A549 (cell line): ENCODE measurements at regions not wholly inside any gene's neighbourhood (a gene's known extent, or its start where the extent isn't known, plus 50 kb on each side); places are given as distances from the start of the nearest gene placed in this dataset.

Source experiments
- ATAC-seq, 2 experiments: fragments of 200-7000 bp in 1 of 2; fragments of >200 bp in 1 of 2; cut with Nextera tagmentation in 1 of 2; cut with Tn5 transposase in 1 of 2; 3 replicates each; pipeline versions ENCODE4 v1.8.0 to v1.9.1; 2018 to 2020; ENCODE audit warnings: mild to moderate bottlenecking in 1 of 2, moderate library complexity in 1 of 2
- CTCF ChIA-PET: fragments of 300-600 bp; sonication (Branson Sonifier 250); formaldehyde crosslinking; extraction: SDS; loops from one replicate; lab custom pipeline; 2021; ENCODE audit warnings: antibody characterized with exemption, inconsistent platforms; lab: Yijun Ruan, JAX
- POLR2A ChIA-PET: fragments of 350-600 bp; formaldehyde crosslinking; extraction: SDS; loops from one replicate; lab custom pipeline; 2021; ENCODE audit warnings: antibody characterized with exemption, inconsistent platforms; lab: Yijun Ruan, JAX
- DNase-seq, 2 experiments: peaks; one replicate each; pipeline versions ENCODE4 v3.0.0 to v3.0.0-alpha.2; 2011 to 2016; ENCODE audit warnings: low read depth in 1 of 2, low spot score in 1 of 2
- FAIRE-seq: peaks from 2 replicates; lab custom pipeline; 2011; peaks lifted over from hg19 to GRCh38; lab: Jason Lieb, UNC
- H3K27ac ChIP-seq, 2 experiments: fragments of >200 bp; sonication (Bioruptor Twin); formaldehyde crosslinking; 3 replicates each; pipeline ENCODE4 v1.5.1; 2016 to 2017
- H3K4me1 ChIP-seq: fragments of >200 bp; sonication (Bioruptor Twin); formaldehyde crosslinking; 3 replicates; pipeline ENCODE4 v1.6.1; 2016
- H3K4me2 ChIP-seq: fragments of >200 bp; sonication (Bioruptor Twin); formaldehyde crosslinking; 3 replicates; pipeline ENCODE4 v1.6.1; 2016
- H3K4me3 ChIP-seq: fragments of >200 bp; sonication (Bioruptor Twin); formaldehyde crosslinking; 3 replicates; pipeline ENCODE4 v1.5.1; 2016
- H3K9me3 ChIP-seq: fragments of >200 bp; sonication (Bioruptor Twin); formaldehyde crosslinking; 3 replicates; pipeline ENCODE4 v1.6.1; 2016
- BCL3 ChIP-seq: fragments of >200 bp; sonication (Bioruptor Twin); formaldehyde crosslinking; IDR thresholded peaks from 3 replicates; pipeline ENCODE4 v1.6.1; 2016
- CBX2 ChIP-seq: fragments of 200-600 bp; sonication (generic); IDR thresholded peaks from 2 replicates; pipeline ENCODE4 v1.6.1; 2016; ENCODE audit warnings: low read depth, mild to moderate bottlenecking, borderline replicate concordance
- CBX8 ChIP-seq: fragments of 200-600 bp; sonication (generic); IDR thresholded peaks from 2 replicates; pipeline ENCODE4 v1.6.1; 2016
- CEBPB ChIP-seq, 2 experiments: fragments of >200 bp in 1 of 2; sonication (Bioruptor Twin) in 1 of 2; formaldehyde crosslinking in 1 of 2; IDR thresholded peaks; 2 replicates each; pipeline ENCODE4 v1.6.1; 2012 to 2016
- CTCF ChIP-seq: fragments of >200 bp; sonication (Bioruptor Twin); formaldehyde crosslinking; IDR thresholded peaks from 3 replicates; pipeline ENCODE4 v1.5.1; 2016
- EP300 ChIP-seq, 2 experiments: fragments of >200 bp; sonication (Bioruptor Twin); formaldehyde crosslinking; IDR thresholded peaks; 2 replicates in 1 of 2; 3 replicates in 1 of 2; pipeline ENCODE4 v1.6.1; 2016 to 2017
- FOXS1 ChIP-seq: fragments of 250-450 bp; sonication (Bioruptor Pico); IDR thresholded peaks from 2 replicates; pipeline ENCODE4 v1.5.0; 2020; ENCODE audit warnings: mild to moderate bottlenecking, moderate library complexity
- GATA3 ChIP-seq: IDR thresholded peaks from 2 replicates; pipeline ENCODE4 v1.6.1; 2012; ENCODE audit warnings: borderline replicate concordance
- HDAC2 ChIP-seq: fragments of 200-600 bp; sonication (generic); IDR thresholded peaks from 2 replicates; pipeline ENCODE4 v1.6.1; 2016
- HES2 ChIP-seq: fragments of >200 bp; sonication (Bioruptor Twin); formaldehyde crosslinking; IDR thresholded peaks from 2 replicates; pipeline ENCODE4 v1.6.1; 2016
- HEYL ChIP-seq: fragments of 250-450 bp; sonication (Bioruptor Pico); IDR thresholded peaks from 2 replicates; pipeline ENCODE4 v1.8.0; 2021; ENCODE audit warnings: mild to moderate bottlenecking, moderate library complexity
- HMGXB4 ChIP-seq: fragments of 250-450 bp; sonication (Bioruptor Pico); IDR thresholded peaks from 2 replicates; pipeline ENCODE4 v1.5.0; 2021; ENCODE audit warnings: mild to moderate bottlenecking, moderate library complexity, borderline replicate concordance
- HOXB13 ChIP-seq: fragments of 250-450 bp; sonication (Bioruptor Pico); IDR thresholded peaks from 2 replicates; pipeline ENCODE4 v1.5.0; 2020; ENCODE audit warnings: low read depth, mild to moderate bottlenecking, moderate library complexity
- KDM5A ChIP-seq: fragments of 200-600 bp; sonication (generic); IDR thresholded peaks from 2 replicates; pipeline ENCODE4 v1.6.1; 2016; ENCODE audit warnings: antibody characterized with exemption, mild to moderate bottlenecking
- MAFK ChIP-seq: fragments of 450-650 bp; IDR thresholded peaks from 2 replicates; pipeline ENCODE4 v1.6.1; 2014; ENCODE audit not compliant: partially characterized antibody
- MAX ChIP-seq: IDR thresholded peaks from 2 replicates; pipeline ENCODE4 v1.6.1; 2012
- MAZ ChIP-seq: fragments of 150-350 bp; IDR thresholded peaks from 2 replicates; pipeline ENCODE4 v1.6.1; 2014; ENCODE audit warnings: antibody characterized with exemption, low read depth, low read length, borderline replicate concordance
- NFE2L2 ChIP-seq: fragments of 150-350 bp; conservative IDR thresholded peaks from 2 replicates; pipeline ENCODE4 v1.6.1; 2014; ENCODE audit warnings: low read length
- PBX3 ChIP-seq: IDR thresholded peaks from 2 replicates; pipeline ENCODE4 v1.6.1; 2012
- PHF8 ChIP-seq: fragments of 200-600 bp; sonication (generic); IDR thresholded peaks from 2 replicates; pipeline ENCODE4 v1.6.1; 2016; ENCODE audit warnings: low read depth, mild to moderate bottlenecking, antibody characterized with exemption, moderate library complexity, borderline replicate concordance
- RAD21 ChIP-seq, 2 experiments: fragments of >200 bp in 1 of 2; sonication (Bioruptor Twin) in 1 of 2; formaldehyde crosslinking in 1 of 2; IDR thresholded peaks in 1 of 2; conservative IDR thresholded peaks in 1 of 2; 2 replicates in 1 of 2; 3 replicates in 1 of 2; pipeline ENCODE4 v1.6.1; 2012 to 2018; ENCODE audit warnings: inconsistent platforms in 1 of 2
- REST ChIP-seq: fragments of 200-600 bp; sonication (generic); IDR thresholded peaks from 2 replicates; pipeline ENCODE4 v1.6.1; 2016; ENCODE audit warnings: antibody characterized with exemption, mild to moderate bottlenecking, moderate library complexity
- SREBF2 ChIP-seq: fragments of 450-650 bp; IDR thresholded peaks from 2 replicates; pipeline ENCODE4 v1.6.1; 2014; ENCODE audit warnings: mild to moderate bottlenecking, moderate library complexity
- TFCP2L1 ChIP-seq: fragments of 250-450 bp; sonication (Bioruptor Pico); IDR thresholded peaks from 2 replicates; pipeline ENCODE4 v1.5.0; 2021; ENCODE audit warnings: mild to moderate bottlenecking
- USF2 ChIP-seq: fragments of 450-650 bp; IDR thresholded peaks from 2 replicates; pipeline ENCODE4 v1.6.1; 2014; ENCODE audit warnings: antibody characterized with exemption
- WGBS: methylation state at CpG from one replicate; pipeline ENCODE4 v1.1.6; 2017; ENCODE audit errors: missing lambda C conversion rate; 5-methylcytosine and 5-hydroxymethylcytosine counted together

GRCh38 chr20:48234951-48235350 lies 449.7 kb upstream of the SULF2 start:
- WGBS = 29% methylated on average over 6 of the region's 6 CpGs
- ATAC-seq (no peak), DNase-seq (no peak), FAIRE-seq (no peak)
- Histone ChIP-seq H3K27ac (no peak overlapping the region), H3K4me1 (no peaks in the 10 kb centered on the region), H3K9me3 (peaks cover 24% of the 10 kb centered on the region), H3K4me3 (no peak overlapping the region), H3K4me2 (no peak overlapping the region)
- POLR2A ChIA-PET = no interaction called here
- TF ChIP-seq CTCF (no peak), USF2 (no peak), KDM5A (no peak), REST (no peak), CBX8 (no peak), HEYL (no peak), RAD21 (conservative IDR thresholded peaks at IDR 0.05 in 1 of 2, IDR thresholded peaks at IDR 0.05 in 1 of 2) (no peak)
- CTCF ChIA-PET = no interaction called here

GRCh38 chr20:48231253-48231930 lies 446.1 kb upstream of the SULF2 start:
- Histone ChIP-seq H3K4me1 (no peaks in the 10 kb centered on the region), H3K4me2 (no peak overlapping the region), H3K9me3 (peaks cover 31% of the 10 kb centered on the region), H3K27ac (no peak overlapping the region), H3K4me3 (no peak overlapping the region)
- TF ChIP-seq HDAC2 (no peak), HES2 (no peak), CBX2 (no peak), MAFK (no peak), MAX (no peak), HOXB13 (CRISPR knock-in tag) (no peak), PBX3 (no peak), FOXS1 (CRISPR knock-in tag) (no peak), GATA3 (no peak), CEBPB (IDR thresholded peaks at IDR 0.05) (no peak), HMGXB4 (no peak), HEYL (no peak), TFCP2L1 (CRISPR knock-in tag) (no peak), NFE2L2 (no peak), MAZ (no peak), BCL3 (no peak), EP300 (IDR thresholded peaks at IDR 0.05) (no peak), RAD21 (conservative IDR thresholded peaks at IDR 0.05 in 1 of 2, IDR thresholded peaks at IDR 0.05 in 1 of 2) (no peak), PHF8 (no peak), SREBF2 (no peak)
- FAIRE-seq = no peak
- ChIA-PET CTCF (no interaction called here), POLR2A (no interaction called here)
- ATAC-seq = no peak
- WGBS = 10% methylated on average over 4 of the region's 4 CpGs
- no peak for DNase-seq
